ENCODE measurements at regions not wholly inside any gene's neighbourhood (a gene's known extent, or its start where the extent isn't known, plus 50 kb on each side); places are given as distances from the start of the nearest gene placed in this dataset.

- Histone ChIP-seq H3F3A (replicated peaks; ENCODE audit: low read depth) (peaks cover 4% of the 10 kb centered on the region), H3K36me3 (ENCODE audit: insufficient read depth) (peaks cover 3% of the 10 kb centered on the region; the same call in 1 of the 2 replicates), H2AFZ (no peak overlapping the region), H3K27ac (ENCODE audit: low read depth) (no peak overlapping the region), H3K79me2 (replicated peaks; ENCODE audit: insufficient read depth) (peaks cover 24% of the 10 kb centered on the region), H3K9me2 (ENCODE audit: insufficient read depth) (peaks cover 24% of the 10 kb centered on the region), H3K4me1 (ENCODE audit: insufficient read depth) (peaks cover 16% of the 10 kb centered on the region), H3K4me2 (no peak overlapping the region), H3K27me3 (ENCODE audit: insufficient read depth) (no peaks in the 10 kb centered on the region), H3K4me3 (no peak overlapping the region), H4K20me1 (replicated peaks; ENCODE audit: insufficient read depth) (no peaks in the 10 kb centered on the region)
- H3K9me3 Mint-ChIP-seq: peaks cover 25% of the 10 kb centered on the region
- no peak overlapping the region for H3K4me3 Mint-ChIP-seq
- DNase-seq (ENCODE audit: low spot score) (no peak), ATAC-seq (no peak)
- H3K4me1 Mint-ChIP-seq: peaks cover 24% of the 10 kb centered on the region
- no peak overlapping the region for H3K27ac Mint-ChIP-seq
- TF ChIP-seq EZH2phosphoT487 (IDR thresholded peaks at IDR 0.05; ENCODE audit: unreplicated experiment) (no peak), ZNF114 (CRISPR knock-in tag; IDR thresholded peaks at IDR 0.05) (no peak), POLR2AphosphoS5 (IDR thresholded peaks at IDR 0.05; ENCODE audit: low read depth) (no peak), EZH2 (IDR thresholded peaks at IDR 0.05; ENCODE audit: low read depth, unreplicated experiment) (no peak), ETS1 (IDR thresholded peaks at IDR 0.05) (no peak), REST (IDR thresholded peaks at IDR 0.05; ENCODE audit: unreplicated experiment) (no peak), STAT1 (IDR thresholded peaks at IDR 0.05; ENCODE audit: unreplicated experiment) (no peak)
- no peaks in the 10 kb centered on the region for H3K27me3 Mint-ChIP-seq (ENCODE audit: insufficient read depth, low read depth, poor library complexity)
- H3K36me3 Mint-ChIP-seq (ENCODE audit: low read depth): peaks cover 46% of the 10 kb centered on the region
Observed at GRCh38 chr3:16693820-16694219, 88.6 kb upstream of the DAZL start.

DNA sequence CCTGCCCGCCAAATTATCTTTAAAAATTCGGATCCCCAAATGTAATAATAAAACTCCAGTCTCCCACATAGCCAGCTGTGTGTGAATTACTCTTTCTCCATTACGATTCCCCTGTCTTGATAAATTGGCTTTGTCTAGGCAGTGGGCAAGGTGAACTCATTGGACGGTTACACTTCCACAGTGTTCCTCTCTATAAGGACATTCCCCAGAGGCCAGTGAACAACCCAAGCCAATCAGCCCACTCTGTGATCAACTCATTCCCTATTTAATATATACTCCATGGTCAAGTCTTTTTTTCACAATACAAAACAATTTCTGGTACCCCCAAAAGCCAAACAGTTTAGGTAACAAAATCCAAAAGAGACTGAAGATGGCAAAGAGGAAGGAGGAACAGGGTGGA, 90.5 kb upstream of the DAZL start:
- Mint-ChIP-seq H3K27ac (no peak overlapping the region), H3K4me3 (no peak overlapping the region), H3K4me1 (peaks cover 31% of the 10 kb centered on the region), H3K27me3 (ENCODE audit: insufficient read depth, low read depth, poor library complexity) (no peaks in the 10 kb centered on the region), H3K36me3 (ENCODE audit: low read depth) (peaks cover 34% of the 10 kb centered on the region), H3K9me3 (peaks cover 7% of the 10 kb centered on the region; the same call in 2 of the 3 replicates)
- H3K79me2 ChIP-seq (replicated peaks; ENCODE audit: insufficient read depth): peaks cover 24% of the 10 kb centered on the region
- H3K4me3 ChIP-seq: no peak overlapping the region
- DNase-seq (ENCODE audit: low spot score) (no peak), ATAC-seq (no peak)
- no peaks in the 10 kb centered on the region for H4K20me1 ChIP-seq (replicated peaks; ENCODE audit: insufficient read depth)
- no peak overlapping the region for H3K27ac ChIP-seq (ENCODE audit: low read depth)
- peaks cover 27% of the 10 kb centered on the region for H3K9me2 ChIP-seq (ENCODE audit: insufficient read depth)
- no peak overlapping the region for H2AFZ ChIP-seq
- H3K4me1 ChIP-seq (ENCODE audit: insufficient read depth): peaks cover 23% of the 10 kb centered on the region
- no peaks in the 10 kb centered on the region for H3K36me3 ChIP-seq (ENCODE audit: insufficient read depth)
- no peaks in the 10 kb centered on the region for H3K27me3 ChIP-seq (ENCODE audit: insufficient read depth)
- no peaks in the 10 kb centered on the region for H3F3A ChIP-seq (replicated peaks; ENCODE audit: low read depth)
- H3K4me2 ChIP-seq: no peak overlapping the region
- TF ChIP-seq ZNF331 (CRISPR knock-in tag; IDR thresholded peaks at IDR 0.05; ENCODE audit: low read depth): no peak
- TF ChIP-seq CREB1 (CRISPR knock-in tag; IDR thresholded peaks at IDR 0.05; ENCODE audit: low read depth): no peak
- no peak for TF ChIP-seq ETS1 (IDR thresholded peaks at IDR 0.05)
- no peak for TF ChIP-seq POLR2AphosphoS5 (IDR thresholded peaks at IDR 0.05; ENCODE audit: low read depth)
- no peak for TF ChIP-seq STAT1 (IDR thresholded peaks at IDR 0.05; ENCODE audit: unreplicated experiment)
- TF ChIP-seq EZH2 (IDR thresholded peaks at IDR 0.05; ENCODE audit: low read depth, unreplicated experiment): no peak
- TF ChIP-seq NANOG (IDR thresholded peaks at IDR 0.05; ENCODE audit: borderline replicate concordance): no peak
- TF ChIP-seq JUNB (IDR thresholded peaks at IDR 0.05; ENCODE audit: unreplicated experiment): no peak

All from GM23338 (cell line).